GM19395 (cell line): ENCODE measurements at regions not wholly inside any gene's neighbourhood (a gene's known extent, or its start where the extent isn't known, plus 50 kb on each side); places are given as distances from the start of the nearest gene placed in this dataset.

ENCODE experiments used
- ATAC-seq: cut with Tn5 transposase; IDR thresholded peaks from one replicate; pipeline ENCODE4 v1.9.1; 2021; ENCODE audit warnings: mild to moderate bottlenecking, moderate library complexity; ENCODE audit not compliant: unreplicated experiment

DNA sequence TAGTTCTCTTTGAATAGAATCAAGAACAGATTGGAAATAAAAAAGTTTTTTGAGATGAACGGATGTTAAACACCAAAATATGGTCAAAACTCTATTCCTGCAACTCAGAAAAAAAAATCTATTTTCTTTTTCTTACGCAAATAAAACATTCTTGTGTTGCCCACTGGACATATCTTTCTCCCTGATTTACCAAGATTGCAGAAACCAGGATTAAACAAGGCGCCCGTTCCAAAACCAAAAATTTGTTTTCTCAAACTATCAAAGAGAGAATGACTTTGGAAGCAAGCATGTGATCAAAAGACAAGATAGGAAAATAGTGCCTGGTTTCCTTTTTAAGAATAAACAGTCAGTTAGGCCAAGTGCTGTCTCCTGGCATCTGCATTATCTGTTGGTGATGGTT lies 273.1 kb downstream of the CLIC5 start:
- no peak for ATAC-seq

- peak; percentile 61 for ATAC-seq
These were observed 274.1 kb downstream of the CLIC5 start for GRCh38 chr6:45741437-45742171.

DNA sequence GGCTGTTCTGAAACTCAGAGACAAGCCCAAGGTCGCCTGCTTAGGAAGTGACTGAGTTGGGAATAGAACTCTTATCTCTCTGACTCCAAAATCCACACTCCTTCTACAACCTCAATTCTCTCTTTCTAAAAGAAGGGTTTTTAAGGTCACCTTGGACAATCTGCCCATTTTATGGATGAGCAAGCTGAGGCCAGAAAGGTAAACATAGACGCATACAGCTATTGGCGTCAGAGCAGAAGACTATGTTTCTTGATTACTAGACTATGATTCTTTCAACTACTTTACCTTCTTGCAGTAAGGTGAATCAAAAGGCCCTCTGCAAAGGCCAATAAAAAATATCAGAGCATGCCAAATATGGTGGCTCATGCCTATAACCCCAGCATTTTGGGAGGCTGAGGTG lies 276.6 kb downstream of the CLIC5 start:
- no peak for ATAC-seq

DNA sequence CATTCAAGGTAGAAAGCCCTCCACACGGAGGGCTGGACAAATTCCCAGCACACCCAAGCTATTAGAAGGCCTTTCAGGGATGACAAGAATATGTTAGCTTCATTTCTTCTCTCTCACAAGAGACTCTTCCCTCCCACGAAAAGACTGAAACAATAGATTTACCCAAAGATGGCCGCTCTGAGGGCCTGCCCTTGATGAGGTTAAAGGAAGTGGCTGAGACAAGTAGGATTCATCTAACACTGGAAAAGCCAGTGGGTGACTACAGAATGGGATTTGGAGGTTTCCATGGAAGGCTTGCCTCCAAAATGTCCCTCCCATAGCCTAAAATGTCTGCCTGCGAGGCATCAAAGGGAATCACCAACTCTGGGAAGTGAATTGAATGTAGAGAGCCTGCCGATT lies 277.6 kb downstream of the CLIC5 start:
- ATAC-seq: no peak

- ATAC-seq: peak; percentile 89
These were observed 278.2 kb downstream of the CLIC5 start for GRCh38 chr6:45737331-45738056.

DNA sequence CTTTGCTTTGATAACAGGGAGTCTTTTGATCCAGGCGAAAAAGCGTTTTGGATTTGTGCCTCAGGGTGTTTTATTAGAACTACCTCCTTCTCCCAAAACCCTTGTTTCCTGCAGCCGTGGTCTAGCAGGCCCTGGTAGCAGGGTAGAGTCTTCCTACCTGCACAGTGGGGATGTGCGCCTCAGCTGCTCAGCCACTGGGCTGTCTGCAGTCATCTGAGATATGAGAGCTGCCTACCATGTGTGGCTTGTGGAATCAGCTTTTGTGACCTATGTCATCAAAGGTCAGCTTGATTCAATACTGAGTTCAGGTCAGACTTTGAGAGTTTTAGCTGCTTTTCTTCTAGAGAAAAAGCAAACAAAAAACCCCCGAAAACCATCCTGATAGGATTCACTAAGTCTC lies 279.5 kb downstream of the CLIC5 start:
- no peak for ATAC-seq

GRCh38 chr6:45732731-45733130 lies 282.9 kb downstream of the CLIC5 start:
- ATAC-seq: no peak

DNA sequence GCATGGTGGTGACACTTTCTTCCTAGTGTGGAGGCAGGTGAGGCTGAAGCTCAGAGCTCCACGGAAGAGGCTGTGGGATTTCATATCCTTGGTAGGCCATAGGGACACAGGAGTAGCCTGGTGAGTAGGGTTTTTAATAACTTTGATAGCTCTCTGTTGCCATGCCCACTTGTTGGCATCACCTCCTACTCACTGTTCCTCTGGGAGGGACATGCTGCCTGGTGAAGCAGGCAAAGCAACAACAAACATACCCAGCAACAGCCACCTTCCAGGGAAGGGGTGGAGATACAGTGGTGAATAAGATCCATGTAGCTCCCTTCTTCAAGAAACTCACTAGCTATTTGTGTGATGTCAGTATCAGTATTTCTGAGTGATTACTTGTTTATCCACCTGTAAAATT lies 285.4 kb downstream of the CLIC5 start:
- ATAC-seq: no peak

GRCh38 chr6:45728674-45729073 lies 287.0 kb downstream of the CLIC5 start:
- ATAC-seq: no peak

DNA sequence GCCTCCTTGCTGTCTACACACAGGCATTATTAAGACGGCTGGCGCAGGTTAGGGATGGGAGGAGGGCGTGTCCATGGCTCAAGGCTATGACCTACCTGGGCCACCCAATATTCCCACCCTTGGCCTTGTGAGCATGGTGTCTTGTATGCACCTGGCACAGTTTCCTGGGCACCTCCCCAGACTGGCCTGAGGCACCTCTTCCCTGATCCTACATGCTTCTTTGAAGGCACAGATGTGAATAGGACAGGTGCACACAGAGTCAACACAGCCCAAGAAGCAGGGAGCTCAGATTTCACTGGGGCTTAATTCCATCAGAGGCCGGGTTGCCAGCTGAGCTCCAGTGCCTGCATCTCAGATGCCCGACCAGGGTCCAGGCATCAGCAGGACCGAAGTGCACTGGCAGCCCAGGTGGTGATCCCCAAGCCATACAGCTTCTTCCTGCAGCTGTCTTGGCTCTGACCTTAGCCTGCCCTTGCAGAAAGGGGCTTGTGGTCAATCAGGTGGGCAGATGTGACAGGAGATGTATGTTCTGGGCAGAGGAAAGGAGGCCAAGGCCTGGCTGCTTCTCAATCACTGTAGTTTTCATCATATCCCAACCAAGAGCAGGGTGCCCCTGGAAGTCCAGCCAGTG lies 287.7 kb downstream of the CLIC5 start:
- ATAC-seq: no peak

DNA sequence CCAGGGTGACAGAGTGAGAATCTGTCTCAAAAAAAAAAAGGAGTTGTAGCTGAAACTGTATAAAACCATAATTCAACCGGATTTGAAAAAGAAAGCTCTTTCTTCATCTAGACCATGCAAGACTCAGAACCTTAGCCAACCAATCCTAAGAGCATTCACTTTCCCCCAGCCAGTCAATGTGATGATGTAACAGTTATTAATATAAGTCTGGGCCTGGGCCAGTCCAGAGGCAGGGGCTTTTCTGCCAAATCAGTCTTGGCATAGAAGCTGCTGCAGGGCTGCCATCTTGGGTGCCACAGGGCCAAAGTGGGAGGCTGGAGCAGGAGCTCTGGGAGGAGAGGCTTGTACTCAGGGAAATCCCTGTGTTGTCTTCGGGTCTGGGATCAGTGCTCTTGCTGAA lies 288.4 kb downstream of the CLIC5 start:
- ATAC-seq: no peak

DNA sequence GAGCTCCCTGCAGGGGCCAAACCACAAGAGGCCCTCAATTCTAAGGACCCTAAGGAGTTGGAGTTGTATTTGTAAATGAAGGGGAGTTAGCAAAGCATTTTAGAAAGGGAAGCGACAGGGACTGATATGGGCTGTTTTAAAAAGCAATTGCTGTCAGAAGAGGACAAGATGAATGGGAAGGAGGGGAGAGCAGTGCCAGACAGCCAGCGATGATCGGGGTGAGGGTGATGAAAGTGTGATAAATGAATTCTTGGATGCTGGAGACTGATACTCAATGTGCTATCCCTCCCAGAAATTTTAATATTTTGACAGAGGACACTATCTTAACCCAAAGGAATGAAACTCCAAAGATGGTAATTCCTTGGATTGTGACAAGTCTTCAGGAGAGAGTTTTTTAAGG lies 289.2 kb downstream of the CLIC5 start:
- no peak for ATAC-seq

DNA sequence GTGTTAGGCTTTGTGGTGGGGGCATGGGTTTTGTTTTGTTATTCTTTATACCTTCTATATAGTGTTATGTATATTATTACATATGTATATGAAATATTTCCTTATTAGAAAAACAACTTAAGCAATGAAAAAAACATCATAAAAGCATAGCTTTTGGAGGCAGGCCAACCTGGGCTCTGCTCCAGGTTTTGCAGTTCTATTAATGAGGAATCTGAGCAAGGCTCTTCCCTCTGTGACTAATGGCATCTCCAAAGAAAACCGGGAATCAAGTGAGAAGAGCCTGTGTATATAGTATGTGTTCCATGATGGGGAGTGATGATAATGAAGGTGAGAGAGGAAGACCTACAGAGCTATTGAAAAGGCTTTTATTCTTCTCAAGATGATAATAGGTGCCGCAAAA lies 291.1 kb downstream of the CLIC5 start:
- no peak for ATAC-seq

DNA sequence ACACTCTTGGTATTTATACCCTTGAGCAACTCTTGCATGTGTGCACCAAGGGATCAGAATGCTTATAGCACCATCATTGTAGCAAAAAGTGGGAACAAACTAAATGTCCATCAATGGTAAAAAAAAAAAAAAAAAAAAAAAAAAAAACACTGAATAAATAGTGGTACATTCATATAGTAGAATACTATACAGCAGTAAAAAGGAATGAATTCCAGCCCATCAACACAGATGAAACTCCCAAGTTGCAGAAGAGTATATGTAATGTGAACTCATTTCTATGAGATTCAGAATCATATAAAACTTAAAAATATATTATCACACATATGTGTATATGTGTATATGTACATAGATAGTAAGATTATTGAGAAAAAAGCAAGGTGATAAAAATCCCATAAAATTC lies 291.6 kb downstream of the CLIC5 start:
- no peak for ATAC-seq

DNA sequence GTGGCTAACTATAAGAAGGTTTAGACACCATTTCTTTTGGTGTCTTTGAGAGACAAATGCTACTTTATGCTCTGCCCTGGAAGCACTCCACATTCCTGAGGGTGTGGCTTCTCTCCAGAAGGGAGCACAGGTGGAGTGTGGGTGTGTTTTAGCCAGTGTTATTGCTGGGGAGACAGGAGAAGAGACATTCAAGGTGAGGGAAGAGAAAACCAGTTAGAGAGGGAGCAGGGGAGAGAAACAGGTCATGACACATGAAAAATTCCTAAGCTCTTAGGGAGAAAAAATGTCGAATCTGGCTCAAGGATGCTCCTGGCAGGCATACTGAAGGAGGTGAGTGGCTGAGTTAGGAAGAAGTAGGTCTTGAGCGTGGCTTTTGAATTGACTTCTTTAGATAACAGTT lies 292.8 kb downstream of the CLIC5 start:
- no peak for ATAC-seq

- no peak for ATAC-seq
These were observed 294.0 kb downstream of the CLIC5 start for GRCh38 chr6:45721665-45722064.

DNA sequence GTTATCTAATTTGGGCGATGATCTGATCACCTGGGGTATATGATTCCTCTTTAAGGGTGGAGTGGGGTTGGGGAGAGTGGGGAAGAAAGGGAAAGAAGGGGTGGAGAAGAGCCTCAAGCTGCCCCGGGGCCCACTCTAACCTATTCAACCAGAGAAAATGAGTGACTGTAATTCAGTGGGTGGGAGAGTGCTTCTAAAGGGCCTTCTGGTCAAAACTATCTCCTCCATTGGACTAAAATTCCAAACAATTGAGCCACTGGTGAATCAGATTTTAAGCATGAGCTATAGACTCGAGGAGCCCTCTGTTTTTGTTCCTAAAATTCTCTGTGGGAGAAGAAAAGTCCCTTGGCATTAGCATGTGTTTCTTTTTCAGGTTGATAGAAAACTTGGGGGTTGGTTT lies 296.8 kb downstream of the CLIC5 start:
- ATAC-seq: no peak

- no peak for ATAC-seq
These were observed 297.5 kb downstream of the CLIC5 start for GRCh38 chr6:45718131-45718530.

- no peak for ATAC-seq
These were observed 297.9 kb downstream of the CLIC5 start for GRCh38 chr6:45717715-45718114.

GRCh38 chr6:45717027-45717426 lies 298.6 kb downstream of the CLIC5 start:
- ATAC-seq: no peak

- no peak for ATAC-seq
These were observed 300.2 kb downstream of the CLIC5 start for GRCh38 chr6:45715508-45715803.

- no peak for ATAC-seq
These were observed 300.7 kb downstream of the CLIC5 start for GRCh38 chr6:45714741-45715507.
